GM21381 (cell line): ENCODE measurements at regions not wholly inside any gene's neighbourhood (a gene's known extent, or its start where the extent isn't known, plus 50 kb on each side); places are given as distances from the start of the nearest gene placed in this dataset.

Experiments
- ATAC-seq: cut with Tn5 transposase; IDR thresholded peaks from one replicate; pipeline ENCODE4 v1.9.1; 2021; ENCODE audit warnings: mild to moderate bottlenecking, moderate library complexity; ENCODE audit not compliant: unreplicated experiment

DNA sequence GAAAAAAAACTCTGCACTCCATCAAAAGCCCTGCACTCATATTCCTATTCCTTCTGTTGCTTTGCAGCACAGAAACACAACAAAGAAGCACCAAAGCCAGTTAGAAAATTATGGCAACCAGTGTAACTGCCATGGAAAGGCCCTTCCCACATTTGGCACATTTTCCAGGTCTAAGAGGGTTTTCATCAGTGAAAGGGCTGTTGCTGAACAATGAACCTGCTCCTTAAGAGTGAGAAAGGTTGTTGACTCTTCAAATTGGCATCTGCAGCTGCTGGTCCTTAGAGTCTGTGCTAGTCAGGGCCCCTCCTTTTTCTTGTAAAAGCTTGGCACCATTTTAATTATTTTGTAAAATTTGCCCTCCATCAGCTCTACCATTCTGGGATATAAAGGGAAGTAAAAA is 378.7 kb upstream of the KITLG start:
- no peak for ATAC-seq

- no peak for ATAC-seq
Observed at GRCh38 chr12:88958153-88958552, 377.9 kb upstream of the KITLG start.

- no peak for ATAC-seq
Observed at GRCh38 chr12:88957358-88957757, 377.1 kb upstream of the KITLG start.

DNA sequence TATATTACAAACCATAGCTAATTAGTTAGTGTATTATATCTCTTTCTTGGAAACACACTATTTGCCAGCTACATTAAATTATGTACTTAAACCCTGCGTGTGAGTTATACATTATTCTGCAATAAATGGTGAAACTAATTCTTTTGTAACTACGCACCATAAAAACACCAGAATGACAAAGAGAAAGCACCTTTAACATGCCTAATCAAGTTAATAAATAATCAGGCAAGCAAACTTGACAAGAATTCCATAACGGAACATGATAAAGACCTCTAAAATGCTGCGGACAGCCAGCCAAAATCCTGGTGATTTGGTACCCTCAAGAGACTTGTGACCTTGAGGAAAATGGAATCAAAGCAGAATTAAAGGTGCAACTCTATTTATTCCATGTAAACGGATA is 375.3 kb upstream of the KITLG start:
- ATAC-seq = no peak

DNA sequence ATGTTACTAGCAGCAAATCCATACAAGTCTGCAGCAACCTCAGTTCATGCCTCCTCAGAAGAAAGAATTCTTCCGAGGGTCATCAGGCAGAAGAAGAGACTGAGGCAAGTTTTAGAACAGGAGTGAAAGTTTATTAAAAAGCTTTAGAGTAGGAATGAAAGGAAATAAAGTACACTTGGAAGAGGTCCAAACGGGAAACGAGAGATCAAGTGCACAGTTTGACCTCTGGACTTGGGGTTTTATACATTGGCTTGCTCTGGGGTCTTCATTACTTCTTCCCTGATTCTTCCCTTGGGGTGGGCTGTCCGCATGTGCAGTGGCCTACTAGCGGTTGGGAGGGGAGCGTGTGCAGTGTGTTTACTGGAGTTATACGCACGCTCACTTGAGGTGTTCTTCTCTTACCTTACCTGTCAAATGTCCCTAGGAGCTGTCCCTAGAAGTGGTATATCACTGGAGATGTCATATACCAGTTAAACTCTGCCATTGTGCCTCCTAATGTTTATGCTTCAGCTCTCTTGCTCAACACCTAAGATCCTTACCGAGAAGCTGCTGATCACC is 372.8 kb upstream of the KITLG start:
- no peak for ATAC-seq

- no peak for ATAC-seq
Observed at GRCh38 chr12:88952562-88952942, 372.3 kb upstream of the KITLG start.

DNA sequence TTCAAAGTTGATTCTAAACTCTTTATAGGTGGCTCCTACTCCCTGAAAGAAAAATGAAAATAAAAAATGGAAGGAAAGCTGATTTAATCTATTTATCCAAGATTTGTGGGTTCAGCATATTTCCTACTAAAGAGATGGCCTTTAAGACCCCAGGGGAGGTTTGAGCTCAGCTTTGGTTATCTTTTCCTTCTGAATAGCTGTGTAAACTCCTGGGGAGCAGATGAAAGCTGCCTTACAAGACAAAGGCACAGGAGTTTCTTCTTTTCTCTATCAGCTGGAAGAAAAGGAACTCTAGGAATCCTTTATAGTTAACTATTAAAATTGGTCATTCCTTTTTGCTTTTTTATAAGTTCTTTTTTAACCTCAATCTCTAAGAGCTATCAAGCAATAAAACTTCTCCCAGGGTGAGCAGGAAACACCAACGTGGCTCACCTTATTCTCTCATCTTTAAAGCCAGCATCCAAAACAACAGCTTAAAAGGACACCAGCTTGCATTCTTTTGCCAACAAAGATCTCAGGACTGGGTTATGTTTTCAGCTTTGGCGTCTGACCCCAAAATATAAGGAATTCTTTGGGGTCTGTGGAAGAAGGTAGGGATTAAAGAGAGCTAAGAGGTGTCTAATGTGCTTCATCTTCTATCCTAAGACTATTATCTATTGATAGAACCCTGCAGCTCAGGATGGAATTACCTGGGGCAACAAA is 371.7 kb upstream of the KITLG start:
- ATAC-seq = no peak

DNA sequence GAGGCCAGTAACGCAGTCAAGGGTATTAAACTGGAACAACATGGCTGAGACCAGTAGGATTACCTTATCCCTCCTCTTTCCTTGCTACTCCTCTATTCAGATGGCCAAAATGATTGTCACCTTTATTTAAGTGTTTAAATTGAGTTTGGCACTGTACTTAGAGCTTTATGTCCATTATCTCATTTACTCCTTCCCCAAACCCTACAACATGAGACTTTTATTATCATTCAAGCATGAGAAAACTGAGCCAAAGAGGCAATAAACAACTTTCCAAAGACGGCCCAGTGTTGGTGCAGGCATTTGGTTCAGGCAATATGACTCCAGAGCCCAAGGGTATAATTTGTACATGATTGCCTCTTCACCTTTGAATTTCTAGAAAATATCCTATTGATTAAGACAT is 370.9 kb upstream of the KITLG start:
- ATAC-seq = no peak

- no peak for ATAC-seq
Observed at GRCh38 chr12:88947486-88948043, 367.3 kb upstream of the KITLG start.

DNA sequence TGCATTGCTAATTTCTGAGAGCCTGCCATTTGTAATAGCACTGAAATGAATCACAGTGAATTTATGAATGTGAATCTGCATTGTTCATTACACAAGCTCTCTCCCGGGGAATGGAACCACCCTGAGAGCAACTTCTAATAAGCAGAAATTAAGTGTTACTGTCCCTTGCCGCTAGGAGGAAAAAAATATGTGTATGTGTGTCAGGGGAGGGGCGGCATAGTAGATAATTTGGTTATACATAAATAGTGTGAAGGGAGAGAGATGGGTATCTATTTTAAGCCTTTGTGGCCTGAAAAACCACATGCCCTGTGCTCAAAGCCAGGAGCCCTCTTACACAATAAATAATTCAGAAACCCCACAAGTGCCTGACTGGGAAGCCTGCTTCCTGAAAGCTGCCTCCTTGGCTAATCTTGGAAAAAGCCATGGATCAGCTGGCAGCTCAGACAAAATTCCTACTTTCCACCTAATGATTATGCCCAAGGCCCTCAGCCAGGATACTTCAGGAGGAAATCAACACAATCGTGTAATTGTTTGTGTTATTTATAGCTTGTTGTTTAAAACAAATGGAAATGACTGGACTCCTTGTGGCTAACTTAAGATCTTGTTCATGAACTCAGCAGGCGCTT is 366.2 kb upstream of the KITLG start:
- no peak for ATAC-seq

DNA sequence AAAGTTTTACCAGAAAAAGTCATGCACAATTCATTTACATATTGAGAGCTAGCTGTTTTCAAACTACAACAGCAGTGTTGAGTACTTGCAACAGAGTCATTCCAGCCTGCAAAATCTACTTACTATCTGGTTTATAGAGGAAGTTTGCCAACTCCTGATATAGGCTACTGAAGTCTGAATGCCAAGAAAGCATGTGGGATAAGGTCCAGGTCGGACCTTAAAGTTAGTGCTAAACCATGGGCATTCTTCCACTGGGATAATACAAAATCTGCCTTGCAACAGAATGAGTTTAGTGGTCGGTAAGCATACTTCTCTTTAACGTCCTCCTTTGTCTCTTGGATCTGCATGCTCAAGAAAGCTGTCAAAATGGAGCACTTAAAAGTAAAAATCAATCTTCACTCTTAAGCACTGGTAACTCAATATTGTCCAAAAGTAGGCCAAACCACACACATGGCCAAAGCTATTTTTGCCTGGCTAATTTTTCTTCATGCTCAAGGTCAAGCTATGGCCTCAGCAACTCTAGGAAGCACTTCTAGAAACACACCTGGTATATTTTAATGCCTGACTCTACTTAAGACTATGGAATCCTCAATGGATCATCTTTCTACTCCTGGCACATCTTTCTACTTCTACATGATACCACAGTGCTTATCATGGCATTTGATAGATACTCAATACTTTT is 364.9 kb upstream of the KITLG start:
- ATAC-seq = no peak

DNA sequence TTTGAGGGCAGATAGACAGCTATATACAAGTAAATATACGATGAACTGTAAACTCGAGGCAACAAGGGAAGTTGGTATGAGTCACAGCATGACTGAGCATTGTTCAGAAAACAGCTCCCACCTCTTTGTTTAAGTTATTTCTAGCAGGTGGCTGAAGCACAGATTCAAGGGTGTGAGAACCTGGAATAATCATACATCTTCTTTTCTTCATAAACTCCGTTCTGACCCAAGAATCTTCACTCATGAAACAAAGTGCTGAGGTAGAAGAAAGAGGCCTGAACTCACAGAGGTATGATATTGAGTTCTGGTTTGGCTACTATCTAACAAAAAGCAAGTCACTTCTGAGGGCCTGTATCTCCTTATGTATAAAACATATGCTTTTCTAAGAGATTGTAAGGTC is 364.1 kb upstream of the KITLG start:
- ATAC-seq = no peak

GRCh38 chr12:88940854-88941253 is 360.6 kb upstream of the KITLG start:
- ATAC-seq = no peak

GRCh38 chr12:88935856-88936255 is 355.6 kb upstream of the KITLG start:
- ATAC-seq = no peak

- ATAC-seq = no peak
Observed at GRCh38 chr12:88934163-88934747, 354.0 kb upstream of the KITLG start.

GRCh38 chr12:88932457-88932856 is 352.2 kb upstream of the KITLG start:
- no peak for ATAC-seq

GRCh38 chr12:88931598-88931997 is 351.3 kb upstream of the KITLG start:
- ATAC-seq = no peak

DNA sequence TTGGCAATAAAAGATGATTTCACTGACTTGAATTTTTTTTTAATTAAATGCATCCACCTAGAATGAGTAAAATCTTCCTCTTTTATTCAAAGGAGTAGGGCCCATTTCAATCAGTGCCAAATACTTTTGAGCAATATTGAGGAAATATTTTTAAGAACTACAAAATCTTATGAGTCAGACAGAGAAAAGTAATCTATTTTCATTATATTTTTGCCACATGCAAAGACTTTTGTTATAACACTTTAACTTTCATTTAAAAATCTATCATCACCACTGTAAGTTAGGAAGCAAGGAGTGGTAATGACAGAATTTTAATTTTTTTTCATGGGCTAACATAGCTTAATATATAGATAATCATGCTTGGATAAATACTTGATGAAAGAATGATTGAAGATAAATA is 345.2 kb upstream of the KITLG start:
- no peak for ATAC-seq

DNA sequence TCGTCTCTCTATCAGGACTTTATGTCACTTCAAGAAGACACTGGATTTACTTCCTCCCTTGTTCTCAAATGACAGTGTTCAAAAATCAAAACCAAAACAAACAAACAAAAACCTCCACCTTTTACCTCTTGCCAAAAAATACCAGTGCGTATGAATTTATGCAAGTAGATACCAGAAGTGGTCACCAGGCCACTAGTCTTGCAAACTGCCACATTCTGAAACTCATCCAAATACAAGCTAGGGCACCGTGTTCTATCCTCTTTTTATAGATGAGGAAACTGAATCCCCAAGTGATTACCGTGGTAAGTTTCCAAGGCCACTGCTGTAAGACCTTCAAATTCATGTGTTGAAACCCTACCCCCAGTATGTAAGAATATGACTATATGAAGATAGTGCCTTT is 343.9 kb upstream of the KITLG start:
- ATAC-seq = no peak

DNA sequence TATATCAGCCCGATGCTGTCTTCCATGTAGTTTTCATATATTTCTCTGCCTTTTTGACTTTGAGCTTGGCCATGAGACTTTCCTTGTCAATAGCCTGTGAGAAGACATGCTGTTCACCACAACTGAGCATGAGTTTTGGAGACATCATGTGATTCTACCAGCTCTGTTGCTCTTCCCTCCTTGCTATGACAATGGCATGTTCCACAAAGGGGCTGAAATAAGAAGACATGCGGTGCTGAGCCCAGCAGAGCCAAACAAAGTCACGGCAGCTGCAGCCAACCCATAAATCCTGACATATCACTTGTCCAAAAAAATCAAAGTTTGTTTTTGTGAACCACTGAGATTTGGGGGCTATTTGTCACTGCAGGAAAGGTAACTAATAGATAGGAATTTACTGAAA is 343.4 kb upstream of the KITLG start:
- ATAC-seq = no peak

GRCh38 chr12:88922816-88923215 is 342.5 kb upstream of the KITLG start:
- ATAC-seq = no peak
